Heart left ventricle (tissue), 13 donors: ENCODE measurements at regions not wholly inside any gene's neighbourhood (a gene's known extent, or its start where the extent isn't known, plus 50 kb on each side); places are given as distances from the start of the nearest gene placed in this dataset.

Experiments
- CTCF ChIP-seq, 12 donors: fragments of 200-600 bp; sonication (generic) in 4 of 12; IDR thresholded peaks; one replicate each; pipeline versions ENCODE4 v1.5.0 to v1.8.0; 2018 to 2022; ENCODE audit warnings: antibody characterized with exemption in 12 of 12, mild to moderate bottlenecking in 5 of 12
- POLR2A ChIP-seq, 2 donors: fragments of 450-650 bp; IDR thresholded peaks; one replicate each; pipeline ENCODE4 v1.6.1; 2017; ENCODE audit warnings: antibody characterized with exemption in 2 of 2, mild to moderate bottlenecking in 2 of 2, moderate library complexity in 2 of 2
- donor health status: ischemic (EF 13 %, LVEDD 7.1; RV severe dilation, severe dysfunction).
- donor health status: DM: no; HTN: yes; CAD: no.
- donor health status: DM: no; HTN: no; CAD: no.
- donor health status: ischemic (EF 25% LVEDD 6.9; RV normal size, moderate dysfunction).
- donor health status: ischemic (EF 25% LVEDD 5.7; RV mildly dilated, moderate dysfunction).
- donor health status: ischemic (EF 35%, LVEDD 5.7; RV mildly dilated, moderate dysfunction).
- donor health status: nonischemic (EF 11% LVEDD 7.7; RV severe dilation, severe dysfunction).
- donor health status: DM: yes; HTN: yes; CAD: no.
- donor health status: PGD.
- donor health status: ischemic (EF 29% LVEDD 5.4; RV normal size, mild dysfunction).
- donor health status: nonischemic (EF 23%, LVEDD 6.1; RV moderate dilation, normal function).

- no peak for TF ChIP-seq POLR2A (IDR thresholded peaks at IDR 0.05)
- no peak for TF ChIP-seq CTCF (IDR thresholded peaks at IDR 0.05)
Measured at GRCh38 chr7:25382869-25383268, 154.6 kb upstream of the NPVF start.
